ENCODE measurements at regions not wholly inside any gene's neighbourhood (a gene's known extent, or its start where the extent isn't known, plus 50 kb on each side); places are given as distances from the start of the nearest gene placed in this dataset.

DNA sequence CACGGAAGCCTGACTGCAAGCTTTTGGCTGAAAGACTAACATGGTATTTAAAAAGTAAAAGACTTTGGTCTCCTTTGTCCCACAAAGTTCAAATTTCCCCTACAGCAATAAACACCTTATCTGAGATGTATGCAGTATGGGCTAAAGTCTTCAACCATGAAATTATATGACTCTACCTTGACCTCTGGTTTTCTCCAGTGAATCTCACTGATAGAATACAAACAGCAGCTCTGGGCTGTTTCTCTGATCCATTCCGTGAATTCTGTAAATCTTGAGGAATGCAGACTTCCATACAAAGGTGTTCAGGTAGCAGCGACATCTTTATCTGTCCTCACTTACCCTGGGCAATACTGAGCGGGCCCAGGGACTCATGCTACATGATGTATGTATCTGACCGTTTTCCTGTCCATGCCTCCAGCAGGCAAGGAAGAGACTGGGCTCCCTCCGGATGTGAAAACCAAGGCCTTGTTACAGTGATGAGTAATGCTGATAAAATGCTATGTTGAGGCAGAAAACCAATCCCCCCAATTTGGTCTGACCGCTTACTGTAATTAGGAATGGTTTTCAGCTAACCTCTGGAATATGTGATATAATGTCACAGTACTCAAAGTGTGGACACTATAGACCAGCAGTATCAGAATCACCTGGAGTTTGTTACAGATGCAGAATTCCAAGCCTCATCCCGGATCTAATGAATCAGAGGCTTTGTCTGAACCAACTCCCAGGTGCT, 589.8 kb downstream of the HS3ST4 start:
- WGBS: 69% methylated on average over 8 of the region's 8 CpGs
- no peaks in the 10 kb centered on the region for H3K36me3 ChIP-seq (ENCODE audit: insufficient read depth, low read length)

DNA sequence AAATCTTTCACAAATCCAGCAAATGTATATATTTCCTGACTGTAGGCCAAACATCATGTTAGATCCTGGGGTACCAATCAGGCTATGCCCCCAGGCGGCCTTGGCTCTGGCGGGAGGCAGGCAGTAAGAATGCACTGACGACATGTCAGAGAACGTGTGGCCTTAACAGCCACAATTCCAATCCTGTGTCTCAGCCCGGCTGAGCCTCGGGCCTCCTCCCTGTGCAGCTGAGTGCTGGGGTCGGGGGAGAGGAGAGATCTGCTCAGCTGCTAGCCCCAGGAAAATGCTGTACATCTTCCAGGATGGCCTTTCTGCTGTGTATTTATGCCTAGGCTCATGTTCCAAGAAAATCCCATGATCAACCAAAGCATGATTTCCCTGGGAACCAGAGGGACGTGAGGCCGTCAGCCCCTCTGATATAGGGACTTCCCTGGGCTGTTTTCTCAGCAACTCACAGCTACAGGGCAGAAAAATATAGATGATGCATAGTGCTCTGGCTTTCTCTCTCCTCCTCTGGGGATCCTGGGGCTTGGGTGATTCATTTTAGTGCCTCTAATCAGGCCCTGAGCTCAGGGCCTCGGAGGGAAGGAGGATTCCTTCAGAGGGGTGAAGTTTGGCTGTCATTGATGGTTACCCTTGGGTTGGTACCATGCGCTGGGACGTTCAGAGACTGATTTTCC, 604.0 kb downstream of the HS3ST4 start:
- Histone ChIP-seq H3K4me1 (ENCODE audit: insufficient read depth, low read length) (no peaks in the 10 kb centered on the region), H3K27me3 (ENCODE audit: insufficient read depth, low read length) (no peaks in the 10 kb centered on the region), H3K9me3 (ENCODE audit: insufficient read depth, low read depth, low read length) (no peaks in the 10 kb centered on the region), H3K9ac (ENCODE audit: low read depth, low read length) (no peak overlapping the region), H3K36me3 (ENCODE audit: insufficient read depth, low read length) (no peaks in the 10 kb centered on the region), H3K4me3 (ENCODE audit: low read length) (no peak overlapping the region), H3K27ac (ENCODE audit: low read depth, low read length) (no peak overlapping the region)
- WGBS: 85% methylated on average over 12 of the region's 12 CpGs

More for the DNA sequence above, 589.8 kb downstream of the HS3ST4 start:
- no peaks in the 10 kb centered on the region for H3K27me3 ChIP-seq (ENCODE audit: insufficient read depth, low read length)
- H3K4me1 ChIP-seq (ENCODE audit: insufficient read depth, low read length): peaks cover 15% of the 10 kb centered on the region
- no peak overlapping the region; the same call in 1 of the 2 replicates for H3K27ac ChIP-seq (ENCODE audit: low read depth, low read length)
- no peak overlapping the region for H3K4me3 ChIP-seq (ENCODE audit: low read length)
- H3K9me3 ChIP-seq (ENCODE audit: insufficient read depth, low read depth, low read length): no peaks in the 10 kb centered on the region
- no peak overlapping the region for H3K9ac ChIP-seq (ENCODE audit: low read depth, low read length)

DNA sequence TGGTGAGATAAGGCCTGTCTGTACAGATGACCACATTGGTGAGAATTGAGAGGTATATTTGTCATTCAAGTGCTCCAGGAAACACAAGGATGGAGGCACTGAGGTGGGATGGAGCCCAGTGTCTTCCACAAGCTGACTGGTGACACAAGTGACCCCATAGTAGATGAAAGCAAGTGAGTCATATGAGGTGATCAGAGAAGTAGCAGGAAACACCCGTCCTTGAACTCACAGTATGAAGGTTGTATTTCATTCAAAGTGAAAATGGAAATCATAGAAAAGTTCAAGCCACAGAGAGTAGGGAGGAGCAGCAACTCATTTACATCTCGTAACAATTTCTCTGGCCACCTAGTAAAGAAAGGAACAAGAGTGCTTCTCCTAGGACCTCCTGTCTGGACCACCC, 609.8 kb downstream of the HS3ST4 start:
- Histone ChIP-seq H3K27me3 (ENCODE audit: insufficient read depth, low read length) (no peaks in the 10 kb centered on the region), H3K9ac (ENCODE audit: low read depth, low read length) (no peak overlapping the region), H3K4me3 (ENCODE audit: low read length) (no peak overlapping the region), H3K9me3 (ENCODE audit: insufficient read depth, low read depth, low read length) (no peaks in the 10 kb centered on the region), H3K27ac (ENCODE audit: low read depth, low read length) (no peak overlapping the region), H3K36me3 (ENCODE audit: insufficient read depth, low read length) (no peaks in the 10 kb centered on the region), H3K4me1 (ENCODE audit: insufficient read depth, low read length) (no peaks in the 10 kb centered on the region)
- WGBS: 82% methylated on average over 2 of the region's 2 CpGs

DNA sequence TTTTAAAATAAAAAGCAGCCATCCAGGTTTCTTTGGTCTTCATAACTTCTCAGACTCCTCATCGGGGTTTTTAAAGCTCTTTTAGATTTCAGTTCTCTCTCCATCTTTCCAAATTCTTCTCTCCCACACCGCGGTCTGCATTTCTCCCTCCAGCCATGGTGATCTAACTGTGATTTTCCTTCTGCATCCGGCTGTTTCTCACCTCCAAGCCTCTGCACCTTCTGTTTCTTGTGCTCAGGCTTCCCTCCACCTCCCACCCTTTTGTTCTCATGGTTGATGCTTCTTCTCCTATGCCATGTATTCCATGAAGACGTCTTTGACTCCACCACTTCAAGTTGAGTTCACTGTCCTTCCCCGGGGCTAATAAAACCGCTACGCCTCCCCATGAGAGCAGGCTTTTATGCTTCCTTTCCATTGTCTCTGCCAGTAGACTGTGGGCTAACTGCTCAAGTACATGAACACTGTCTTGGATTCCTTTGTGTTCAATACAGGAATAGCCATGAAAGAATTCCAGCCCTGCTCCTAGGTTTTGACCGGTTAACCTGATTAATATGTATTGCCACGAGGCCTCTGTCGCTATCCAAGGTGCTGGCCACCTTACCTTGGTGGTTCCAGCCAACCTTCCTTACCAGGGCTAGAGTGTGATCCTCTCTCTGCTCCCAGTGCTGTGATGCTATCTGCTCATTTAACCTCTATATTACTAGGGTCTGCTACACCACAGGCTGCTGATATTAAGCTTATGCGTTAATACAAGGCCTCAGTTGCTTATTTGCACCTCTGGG, 625.1 kb downstream of the HS3ST4 start:
- 76% methylated on average over 12 of the region's 12 CpGs for WGBS
- no peaks in the 10 kb centered on the region for H3K36me3 ChIP-seq (ENCODE audit: insufficient read depth, low read length)

DNA sequence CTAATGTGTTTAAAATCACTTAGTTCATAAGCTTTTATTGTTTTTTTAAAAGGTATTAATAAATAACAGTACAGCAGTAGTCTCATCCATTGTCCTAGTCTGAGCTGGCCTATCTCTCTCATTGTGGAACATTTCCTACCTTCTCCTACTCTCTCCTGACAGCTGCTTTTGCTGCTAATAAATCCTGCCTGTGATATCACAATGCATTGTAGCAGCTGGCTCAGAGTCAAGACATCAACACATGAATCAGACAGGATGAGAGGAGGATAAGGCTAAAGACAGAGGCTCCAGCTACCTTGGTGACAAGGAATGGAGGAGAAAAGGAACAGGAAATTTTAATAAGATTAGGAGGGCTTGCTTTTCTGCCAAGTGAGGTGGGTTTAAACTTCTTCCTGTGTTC, 626.1 kb downstream of the HS3ST4 start:
- Histone ChIP-seq H3K9ac (ENCODE audit: low read depth, low read length) (no peak overlapping the region), H3K36me3 (ENCODE audit: insufficient read depth, low read length) (no peaks in the 10 kb centered on the region), H3K9me3 (ENCODE audit: insufficient read depth, low read depth, low read length) (no peaks in the 10 kb centered on the region), H3K4me3 (ENCODE audit: low read length) (no peak overlapping the region), H3K4me1 (ENCODE audit: insufficient read depth, low read length) (no peaks in the 10 kb centered on the region), H3K27ac (ENCODE audit: low read depth, low read length) (no peak overlapping the region), H3K27me3 (ENCODE audit: insufficient read depth, low read length) (no peaks in the 10 kb centered on the region)

More for the DNA sequence above, 625.1 kb downstream of the HS3ST4 start:
- no peak overlapping the region for H3K4me3 ChIP-seq (ENCODE audit: low read length)
- no peaks in the 10 kb centered on the region for H3K27me3 ChIP-seq (ENCODE audit: insufficient read depth, low read length)
- H3K9me3 ChIP-seq (ENCODE audit: insufficient read depth, low read depth, low read length): no peaks in the 10 kb centered on the region
- no peak overlapping the region for H3K27ac ChIP-seq (ENCODE audit: low read depth, low read length)
- no peaks in the 10 kb centered on the region for H3K4me1 ChIP-seq (ENCODE audit: insufficient read depth, low read length)
- H3K9ac ChIP-seq (ENCODE audit: low read depth, low read length): no peak overlapping the region

DNA sequence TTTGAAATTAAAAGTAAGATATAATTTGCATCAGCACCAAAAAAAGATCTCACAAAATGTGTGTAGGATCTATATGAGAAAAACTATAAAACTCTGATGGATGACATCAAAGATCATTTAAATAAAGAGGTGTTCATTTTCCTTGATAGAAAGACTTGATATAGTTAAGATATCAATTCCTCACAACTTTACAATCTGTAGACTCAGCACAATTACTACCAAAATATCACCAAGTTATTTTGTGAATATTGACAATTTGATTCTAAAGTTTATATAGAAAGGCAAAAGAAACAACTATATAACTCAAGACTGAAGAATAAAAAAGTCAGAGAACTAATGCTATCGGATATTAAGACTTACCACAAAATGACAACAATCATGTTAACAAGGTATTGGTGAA, 638.9 kb downstream of the HS3ST4 start:
- no peak overlapping the region for H3K27ac ChIP-seq (ENCODE audit: low read depth, low read length)
- peaks cover 11% of the 10 kb centered on the region; the same call in 1 of the 2 replicates for H3K9me3 ChIP-seq (ENCODE audit: insufficient read depth, low read depth, low read length)
- H3K27me3 ChIP-seq (ENCODE audit: insufficient read depth, low read length): no peaks in the 10 kb centered on the region
- H3K4me1 ChIP-seq (ENCODE audit: insufficient read depth, low read length): no peaks in the 10 kb centered on the region; the same call in 1 of the 2 replicates
- no peak overlapping the region for H3K9ac ChIP-seq (ENCODE audit: low read depth, low read length)
- H3K36me3 ChIP-seq (ENCODE audit: insufficient read depth, low read length): no peaks in the 10 kb centered on the region
- WGBS: no CpG with 5 or more reads among the region's 1 CpG
- H3K4me3 ChIP-seq (ENCODE audit: low read length): no peak overlapping the region

DNA sequence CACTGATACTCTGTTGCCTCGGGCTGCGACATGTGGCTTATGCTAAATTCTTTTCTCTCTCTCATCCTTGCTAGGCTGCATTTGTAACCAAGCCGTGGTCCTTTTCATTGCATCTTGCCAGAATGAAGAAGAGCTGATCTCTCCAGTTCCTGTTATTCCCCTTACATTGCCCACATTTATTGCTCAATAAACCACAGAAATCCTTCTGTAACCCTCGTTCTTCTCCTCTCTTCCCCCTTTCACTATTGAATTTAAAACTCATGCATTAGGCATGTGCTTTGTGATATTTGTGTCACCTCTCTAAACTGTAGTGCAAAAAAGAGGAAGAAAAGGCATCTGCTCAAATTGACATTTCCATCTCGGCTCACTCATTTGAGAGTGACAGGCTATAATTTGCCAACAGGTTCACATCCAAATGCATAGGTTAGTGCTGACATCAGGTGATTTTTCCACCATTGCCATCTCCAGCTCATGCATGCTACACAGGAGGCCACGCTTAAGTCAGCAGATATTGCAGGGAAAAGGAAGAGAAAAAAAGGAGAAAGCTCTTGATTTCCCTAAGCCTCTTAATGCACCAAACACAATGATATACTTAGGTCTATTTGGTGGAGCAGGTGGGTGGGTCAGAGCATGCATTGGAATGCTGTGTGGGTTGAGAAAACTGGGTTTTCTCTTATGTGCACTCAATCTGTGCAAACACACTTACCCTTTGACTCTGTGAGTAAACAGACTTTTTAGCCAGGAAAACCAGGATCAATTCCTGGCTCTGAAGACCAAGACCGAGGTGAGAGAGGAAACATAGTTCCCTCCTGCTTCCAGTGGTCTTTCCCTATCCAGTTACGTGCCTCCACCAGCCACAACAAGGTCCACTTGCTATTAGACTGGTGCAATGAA, 642.7 kb downstream of the HS3ST4 start:
- 81% methylated on average over 7 of the region's 8 CpGs for WGBS
- Histone ChIP-seq H3K27me3 (ENCODE audit: insufficient read depth, low read length) (no peaks in the 10 kb centered on the region), H3K9me3 (ENCODE audit: insufficient read depth, low read depth, low read length) (0 out of 2 replicates have a peak, but pooled peaks cover 2% of the 10 kb centered on the region), H3K9ac (ENCODE audit: low read depth, low read length) (no peak overlapping the region), H3K36me3 (ENCODE audit: insufficient read depth, low read length) (no peaks in the 10 kb centered on the region), H3K4me3 (ENCODE audit: low read length) (no peak overlapping the region), H3K4me1 (ENCODE audit: insufficient read depth, low read length) (peaks cover 3% of the 10 kb centered on the region; the same call in 1 of the 2 replicates), H3K27ac (ENCODE audit: low read depth, low read length) (no peak overlapping the region)

DNA sequence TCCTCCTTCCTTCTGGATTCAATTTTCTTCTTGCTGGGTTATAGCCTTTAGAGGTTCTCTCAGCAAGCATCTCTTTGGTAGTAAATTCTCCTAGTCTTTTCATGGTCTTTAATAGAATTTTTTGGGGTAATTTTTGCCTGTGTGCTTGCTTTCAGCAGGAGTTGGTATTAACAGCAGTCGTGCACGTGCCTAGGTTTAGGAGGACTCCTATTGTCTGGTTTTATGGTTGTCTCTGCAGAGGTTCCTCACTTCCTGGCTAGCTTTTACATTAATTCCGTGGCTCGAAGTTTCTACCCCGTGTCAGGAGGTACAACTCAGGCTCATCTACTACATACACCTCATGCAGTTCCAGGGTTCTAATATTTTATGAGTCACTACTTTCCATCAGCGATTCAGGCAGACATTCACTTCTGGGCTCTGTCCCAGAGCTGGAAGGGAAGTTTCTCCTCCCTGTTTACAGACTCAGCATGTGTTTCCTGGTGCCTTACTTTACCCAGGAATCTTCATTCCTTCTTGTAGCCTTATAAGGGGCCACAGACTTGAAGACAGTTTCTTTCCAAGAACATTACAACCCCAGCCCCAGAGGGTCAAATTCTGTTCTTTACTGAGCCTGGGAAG, 643.6 kb downstream of the HS3ST4 start:
- H3K4me3 ChIP-seq (ENCODE audit: low read length): no peak overlapping the region
- 97% methylated on average over 6 of the region's 6 CpGs for WGBS
- H3K27ac ChIP-seq (ENCODE audit: low read depth, low read length): no peak overlapping the region
- no peaks in the 10 kb centered on the region for H3K9me3 ChIP-seq (ENCODE audit: insufficient read depth, low read depth, low read length)
- H3K36me3 ChIP-seq (ENCODE audit: insufficient read depth, low read length): no peaks in the 10 kb centered on the region
- no peaks in the 10 kb centered on the region for H3K27me3 ChIP-seq (ENCODE audit: insufficient read depth, low read length)
- no peak overlapping the region for H3K9ac ChIP-seq (ENCODE audit: low read depth, low read length)
- H3K4me1 ChIP-seq (ENCODE audit: insufficient read depth, low read length): peaks cover 3% of the 10 kb centered on the region; the same call in 1 of the 2 replicates

DNA sequence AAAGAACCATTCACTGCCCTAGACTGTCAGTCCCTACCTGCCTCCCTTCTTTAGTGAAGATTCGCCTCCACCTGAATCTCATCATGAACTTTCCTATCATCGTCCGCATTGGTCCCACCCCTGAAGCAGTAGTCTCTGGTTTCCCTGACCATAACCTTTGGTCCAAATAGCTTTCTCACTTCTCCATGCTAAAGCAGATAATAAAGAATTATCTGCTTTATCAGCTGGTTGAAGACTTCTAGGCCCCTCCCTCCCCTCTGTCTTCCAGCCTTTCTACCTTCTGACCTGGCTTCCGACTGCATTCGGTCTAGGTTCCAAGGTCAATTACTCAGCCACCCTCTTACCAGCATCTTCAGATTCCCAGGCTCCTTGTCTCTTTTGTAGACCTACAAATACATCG, 650.9 kb downstream of the HS3ST4 start:
- Histone ChIP-seq H3K4me3 (ENCODE audit: low read length) (no peak overlapping the region), H3K4me1 (ENCODE audit: insufficient read depth, low read length) (peaks cover 3% of the 10 kb centered on the region; the same call in 1 of the 2 replicates), H3K36me3 (ENCODE audit: insufficient read depth, low read length) (no peaks in the 10 kb centered on the region), H3K27me3 (ENCODE audit: insufficient read depth, low read length) (no peaks in the 10 kb centered on the region), H3K27ac (ENCODE audit: low read depth, low read length) (no peak overlapping the region), H3K9ac (ENCODE audit: low read depth, low read length) (no peak overlapping the region), H3K9me3 (ENCODE audit: insufficient read depth, low read depth, low read length) (no peaks in the 10 kb centered on the region)
- 94% methylated on average over 6 of the region's 6 CpGs for WGBS

DNA sequence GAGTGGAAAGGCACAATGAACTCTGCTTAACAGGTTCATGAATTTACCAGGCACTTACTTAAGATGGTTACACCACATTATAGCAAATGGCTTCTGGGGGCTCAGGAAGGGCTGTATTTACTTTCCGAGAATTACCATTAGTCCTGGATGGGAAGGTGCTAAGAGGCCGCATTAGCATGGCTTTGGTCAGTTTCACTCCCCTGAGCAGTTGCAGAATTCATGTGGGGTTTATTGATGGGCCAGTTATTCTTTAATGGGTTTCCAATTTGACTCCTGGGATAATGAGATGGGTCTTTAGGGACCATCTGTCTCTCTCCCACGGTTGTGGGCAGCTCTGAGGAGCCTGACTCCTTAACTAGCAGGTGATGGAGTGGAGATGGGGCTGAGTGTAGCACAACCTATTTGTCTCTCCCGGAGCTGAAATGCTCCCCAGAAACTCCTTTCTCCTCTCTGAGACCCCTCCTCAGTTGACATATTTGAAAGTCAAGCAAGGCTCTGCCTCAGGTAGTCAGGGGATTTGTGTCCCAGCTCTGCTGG, 652.5 kb downstream of the HS3ST4 start:
- H3K4me3 ChIP-seq (ENCODE audit: low read length): no peak overlapping the region
- H3K27me3 ChIP-seq (ENCODE audit: insufficient read depth, low read length): no peaks in the 10 kb centered on the region
- H3K36me3 ChIP-seq (ENCODE audit: insufficient read depth, low read length): no peaks in the 10 kb centered on the region
- WGBS: 67% methylated on average over 4 of the region's 4 CpGs
- H3K9me3 ChIP-seq (ENCODE audit: insufficient read depth, low read depth, low read length): no peaks in the 10 kb centered on the region
- H3K4me1 ChIP-seq (ENCODE audit: insufficient read depth, low read length): no peaks in the 10 kb centered on the region
- H3K9ac ChIP-seq (ENCODE audit: low read depth, low read length): no peak overlapping the region
- no peak overlapping the region for H3K27ac ChIP-seq (ENCODE audit: low read depth, low read length)
